SK-MEL-5 (cell line): ENCODE measurements at regions not wholly inside any gene's neighbourhood (a gene's known extent, or its start where the extent isn't known, plus 50 kb on each side); places are given as distances from the start of the nearest gene placed in this dataset.
"Not testable (repeated sequence)": the region's sequence is repeated elsewhere in the genome, so short reads cannot be mapped to it uniquely, and the experiment has no call there.

Experiments
- DNase-seq: peaks from one replicate; pipeline ENCODE4 v3.0.0-alpha.2; 2016; ENCODE audit warnings: low read depth, low spot score
- in situ Hi-C: cut with HindIII; loops from 2 replicates; pipeline ENCODE4 v1.10.0; 2016; ENCODE audit warnings: low sequenced_read_pairs, high pct_unique_total_duplicates, low pct_unique_long_range_greater_than_20kb

DNA sequence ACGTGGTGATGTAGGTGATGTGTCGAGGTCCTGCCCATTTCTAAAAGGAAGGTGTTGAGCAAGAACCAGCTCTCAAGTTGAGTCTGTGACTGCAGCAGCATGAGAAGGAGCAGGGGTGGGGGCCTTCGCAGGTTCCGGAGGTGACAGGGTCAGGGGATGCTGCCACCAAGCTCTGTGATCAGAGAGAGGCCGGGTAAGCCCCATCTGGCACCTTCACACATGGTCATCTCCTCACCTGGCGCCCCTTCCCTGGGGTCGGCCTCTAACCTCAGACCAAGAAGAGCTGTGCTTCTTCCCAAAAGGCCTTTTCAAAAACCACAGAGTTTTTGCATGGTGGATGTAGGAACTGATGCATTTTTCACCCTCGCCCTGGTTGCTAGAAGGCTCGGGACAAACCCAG lies 137.6 kb downstream of the CPZ start:
- no peak for DNase-seq
- in situ Hi-C loops, result no loop called here

DNA sequence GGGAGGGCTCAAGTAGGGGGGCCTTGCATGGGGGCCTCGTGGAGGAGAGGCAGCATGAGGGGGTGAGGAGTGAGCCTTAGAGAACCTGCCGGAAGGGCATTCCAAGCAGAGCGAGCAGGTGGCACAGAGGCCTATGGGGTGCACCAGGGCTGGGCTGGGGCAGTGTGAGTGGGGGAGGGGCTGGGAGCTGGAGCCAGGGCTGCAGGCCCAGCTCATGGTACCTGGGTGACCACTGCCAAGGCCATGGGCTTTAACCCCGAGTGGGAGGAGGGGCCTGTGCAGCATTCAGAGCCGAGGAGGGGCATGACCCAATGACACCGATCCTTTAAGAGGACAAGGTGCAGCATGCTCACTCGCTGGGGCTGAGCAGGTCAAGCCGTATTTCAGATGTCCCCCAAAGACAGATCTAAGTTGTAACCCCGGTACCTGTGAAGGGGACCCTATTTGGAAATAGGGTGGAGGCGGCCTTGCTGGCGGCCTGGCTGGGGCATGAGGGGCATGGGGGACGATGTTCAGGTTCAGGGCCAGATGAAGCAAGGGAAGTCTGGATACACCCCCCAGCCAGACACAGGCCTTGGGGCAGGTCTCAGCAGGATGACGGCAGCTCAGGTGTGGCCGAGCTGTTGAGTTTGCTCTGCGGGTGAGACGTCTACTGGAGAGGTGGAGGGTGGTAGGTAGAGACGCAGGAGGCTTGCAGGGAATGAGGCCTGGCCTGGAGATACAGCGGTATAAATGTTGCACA lies 137.0 kb downstream of the CPZ start:
- in situ Hi-C loops, result no loop called here

DNA sequence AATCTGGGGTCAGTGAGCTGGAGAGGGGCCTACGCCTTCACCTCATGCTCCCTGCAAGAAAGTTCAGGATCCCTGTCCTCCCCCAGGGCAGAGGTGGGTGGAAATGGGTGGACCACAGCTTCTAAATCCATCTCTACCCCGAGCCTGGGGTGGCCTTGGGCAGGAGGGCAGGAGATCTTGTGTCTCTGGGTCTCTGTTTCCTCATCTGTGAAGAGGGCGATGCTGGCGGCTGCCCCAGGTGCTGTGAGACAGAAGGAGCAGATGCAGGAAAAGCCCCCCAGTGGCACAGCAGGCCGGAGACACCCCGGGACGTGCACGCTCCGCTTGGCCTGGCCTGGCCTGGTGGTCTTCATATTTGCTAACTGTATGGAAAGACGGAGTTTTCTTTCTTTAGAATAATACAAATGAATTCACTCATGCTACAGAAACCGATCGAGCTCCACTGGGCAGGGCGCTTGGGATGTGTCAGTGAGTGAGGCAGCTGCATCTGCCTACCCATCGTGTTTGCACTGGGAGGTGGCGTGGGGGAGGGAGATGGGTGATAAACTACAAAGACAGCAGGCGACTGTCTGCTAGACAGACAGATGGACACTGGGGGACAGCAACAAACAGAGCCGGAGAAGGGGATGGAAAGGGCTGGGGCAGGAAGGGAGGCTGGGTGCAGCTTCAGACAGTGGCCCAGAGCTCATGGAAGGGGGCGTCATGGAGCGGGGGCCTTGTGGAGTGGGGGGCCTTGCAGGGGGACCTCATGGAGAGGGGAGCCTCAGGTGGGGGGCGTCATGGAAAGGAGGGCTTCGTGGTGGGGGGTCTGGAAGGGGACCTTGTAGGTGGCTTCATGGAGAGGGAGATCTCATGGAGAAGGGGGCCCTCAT lies 136.2 kb downstream of the CPZ start:
- DNase-seq, result no peak
- in situ Hi-C loops, result no loop called here

More for the DNA sequence above, 137.0 kb downstream of the CPZ start:
- no peak for DNase-seq

DNA sequence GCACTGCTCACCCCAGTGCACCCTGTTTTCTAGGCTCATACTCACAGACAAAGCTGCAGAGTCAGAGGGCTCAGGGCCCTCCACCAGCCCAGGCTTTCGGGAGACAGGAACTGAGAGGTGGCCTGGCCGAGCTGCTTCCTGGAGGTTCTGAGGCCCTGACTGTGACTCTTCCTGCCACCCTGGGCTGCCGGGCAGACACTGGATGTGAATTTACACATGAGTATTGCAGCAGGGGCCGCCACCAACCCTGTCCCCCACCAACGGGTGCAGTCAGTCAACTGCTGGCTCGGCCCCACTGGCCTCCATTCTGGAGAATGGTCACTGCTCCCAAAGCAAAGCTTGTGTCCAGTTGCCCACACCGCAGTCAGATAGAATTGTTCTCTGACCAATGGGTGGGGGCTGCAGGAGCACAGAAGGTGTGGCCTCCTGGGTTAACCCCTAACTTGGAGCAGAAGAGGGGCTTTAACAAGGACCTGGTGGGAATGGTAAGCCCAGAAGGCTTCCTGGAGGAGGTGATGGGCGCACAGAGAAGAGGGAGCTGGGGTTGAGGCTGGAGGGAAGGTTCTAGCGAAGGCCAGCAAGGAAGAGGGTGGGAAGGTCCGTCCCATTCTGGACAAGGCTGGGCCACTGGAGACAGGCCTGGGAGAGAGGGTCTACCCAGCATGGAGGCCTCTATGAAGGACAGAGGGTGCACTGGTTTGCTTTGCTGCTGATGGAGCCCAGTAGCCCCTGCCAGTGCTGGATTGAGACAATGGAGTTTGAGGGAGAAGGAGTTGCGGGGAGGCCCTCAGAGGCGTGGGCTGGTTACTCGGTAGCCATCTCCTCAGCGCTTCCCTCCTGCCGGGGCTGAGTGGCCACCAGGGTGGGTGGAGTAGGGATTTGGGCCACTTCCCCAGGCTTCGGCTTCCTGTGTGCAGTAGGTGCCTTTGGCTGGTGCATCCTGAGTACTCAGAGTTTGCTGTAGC lies 135.3 kb downstream of the CPZ start:
- DNase-seq, result no peak
- in situ Hi-C loops, result no loop called here

DNA sequence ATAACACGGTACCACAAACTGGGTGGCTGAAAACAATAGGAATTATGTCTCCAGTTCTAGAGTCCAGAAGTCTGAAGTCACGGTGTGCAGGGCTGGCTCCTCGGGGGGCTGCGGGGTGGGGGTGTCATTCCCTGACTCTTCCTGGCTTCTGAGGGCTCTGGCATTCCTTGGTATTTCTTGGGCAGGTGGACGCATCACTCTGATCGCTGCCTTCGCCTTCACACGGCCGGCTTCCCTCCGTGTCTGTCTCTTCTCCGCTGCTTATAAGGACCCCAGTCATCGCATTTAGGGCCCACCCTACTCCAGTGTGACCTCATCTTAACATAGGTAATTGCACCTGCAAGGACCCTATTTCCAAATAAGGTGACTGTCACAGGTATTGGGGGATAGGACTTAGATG lies 134.6 kb downstream of the CPZ start:
- in situ Hi-C loops, result no loop called here
- DNase-seq, result no peak

DNA sequence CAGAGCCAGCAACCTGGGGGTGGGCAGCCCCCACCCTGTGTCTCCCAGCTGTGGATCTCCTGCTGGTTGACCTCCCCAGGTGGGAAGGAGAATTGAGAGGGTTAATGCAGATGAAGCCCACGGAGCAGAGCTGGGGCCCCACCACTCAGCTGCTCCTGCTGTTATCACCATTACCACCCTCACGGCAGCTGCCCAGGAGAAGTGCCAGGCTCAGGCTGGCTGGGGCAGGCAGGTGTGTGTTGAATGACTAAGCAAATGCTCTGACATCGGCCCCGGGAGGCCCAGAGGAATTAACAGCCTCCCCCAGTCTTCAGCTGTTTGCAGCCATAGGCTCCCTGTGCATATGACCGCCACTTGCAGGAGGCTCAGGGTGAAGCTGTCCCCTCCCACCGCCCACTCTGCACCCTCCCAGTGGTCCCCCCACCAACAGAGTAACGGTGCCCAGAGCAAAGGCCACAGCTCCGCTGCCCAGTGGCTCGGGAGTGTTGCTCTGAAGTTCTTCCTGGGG lies 133.8 kb downstream of the CPZ start:
- in situ Hi-C loops, result no loop called here
- DNase-seq, result no peak

DNA sequence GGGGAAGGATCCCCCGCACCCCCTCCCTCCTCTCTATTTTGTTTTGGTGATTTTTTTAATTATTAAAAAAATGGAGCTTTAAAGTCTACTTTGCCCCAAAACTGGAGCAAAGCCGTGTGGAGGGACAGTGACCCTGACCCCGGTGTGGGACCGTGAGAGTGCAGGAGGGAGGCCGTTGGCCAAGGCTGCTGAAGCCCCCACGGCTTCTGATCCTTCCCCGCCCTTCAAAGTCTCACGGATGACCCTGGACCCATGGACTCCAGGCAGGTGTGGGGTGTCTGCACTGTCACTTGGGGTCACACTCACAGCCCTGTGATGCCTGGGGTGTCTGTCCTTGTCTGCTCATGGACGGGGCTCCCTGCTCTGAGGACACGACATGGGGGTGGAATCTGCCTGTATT lies 133.3 kb downstream of the CPZ start:
- in situ Hi-C loops, result no loop called here
- DNase-seq, result no peak

DNA sequence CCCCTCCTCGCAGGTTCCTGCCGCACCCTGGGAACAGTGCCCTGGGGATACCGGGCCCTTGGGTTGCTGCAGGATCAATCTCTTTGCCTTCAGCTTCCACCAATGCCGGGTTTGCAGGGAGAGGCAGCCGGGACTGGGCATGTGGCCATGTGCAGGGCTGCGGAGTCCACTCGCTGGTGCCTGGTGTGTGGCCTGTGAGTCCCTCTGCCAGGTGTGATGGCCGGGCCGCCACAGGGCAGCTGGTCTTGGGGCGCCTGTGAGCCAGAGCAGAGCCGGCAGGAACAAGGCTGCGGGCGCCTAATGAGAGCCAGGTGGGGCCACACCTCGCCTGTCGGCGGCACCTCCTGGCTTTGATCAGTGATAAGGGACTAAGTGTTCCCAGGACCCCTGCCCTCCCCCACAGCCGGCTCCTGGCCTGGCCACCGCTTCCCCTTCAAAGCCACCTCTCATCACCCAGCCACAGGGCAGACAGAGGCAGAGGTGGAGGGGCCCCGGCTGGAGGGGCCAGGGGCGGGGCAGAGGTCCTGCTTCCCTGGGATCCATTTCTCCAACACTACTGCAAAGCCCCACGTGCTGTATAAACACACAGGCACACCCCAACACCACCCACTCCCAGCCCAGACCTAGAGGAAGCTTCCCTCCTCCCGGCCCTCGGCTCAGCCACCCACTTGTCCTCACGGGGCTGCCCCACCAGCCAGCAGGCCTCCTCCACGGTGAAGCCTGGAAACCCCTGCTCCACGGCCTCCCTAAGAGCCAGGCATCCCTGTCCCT lies 132.7 kb downstream of the CPZ start:
- DNase-seq, result no peak

DNA sequence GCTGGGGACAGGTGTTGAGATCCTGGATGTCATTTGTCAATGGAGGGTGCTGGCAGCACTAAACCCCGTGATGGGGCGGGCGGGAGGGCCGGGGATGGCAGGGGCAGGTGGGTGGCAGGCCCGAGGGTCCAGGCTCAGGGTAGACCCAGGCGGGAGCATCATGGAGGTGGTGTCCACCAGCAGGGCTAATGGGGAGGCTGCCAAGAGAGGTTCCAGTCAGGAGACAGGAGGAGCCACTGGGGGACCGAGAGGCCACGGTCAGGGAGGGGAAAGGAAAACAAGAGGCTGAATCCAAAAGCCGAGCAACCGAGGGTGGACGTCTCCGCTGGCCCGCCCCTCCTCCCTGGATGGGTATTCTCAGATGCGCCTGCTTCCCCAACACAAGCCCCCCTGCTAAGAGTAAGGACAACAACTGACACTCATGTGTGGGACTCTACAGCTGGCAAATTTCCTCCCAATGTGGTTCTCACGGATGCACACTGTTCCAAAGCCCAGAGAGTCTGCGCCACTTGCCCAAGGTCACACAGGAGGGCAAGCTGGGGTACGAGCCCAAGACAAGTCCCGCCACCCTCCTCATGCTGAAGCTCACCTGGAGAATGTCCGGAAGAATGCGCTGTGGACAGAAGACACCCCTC lies 132.0 kb downstream of the CPZ start:
- DNase-seq, result no peak
- in situ Hi-C loops, result no loop called here

More for the DNA sequence above, 132.7 kb downstream of the CPZ start:
- in situ Hi-C loops, result no loop called here

DNA sequence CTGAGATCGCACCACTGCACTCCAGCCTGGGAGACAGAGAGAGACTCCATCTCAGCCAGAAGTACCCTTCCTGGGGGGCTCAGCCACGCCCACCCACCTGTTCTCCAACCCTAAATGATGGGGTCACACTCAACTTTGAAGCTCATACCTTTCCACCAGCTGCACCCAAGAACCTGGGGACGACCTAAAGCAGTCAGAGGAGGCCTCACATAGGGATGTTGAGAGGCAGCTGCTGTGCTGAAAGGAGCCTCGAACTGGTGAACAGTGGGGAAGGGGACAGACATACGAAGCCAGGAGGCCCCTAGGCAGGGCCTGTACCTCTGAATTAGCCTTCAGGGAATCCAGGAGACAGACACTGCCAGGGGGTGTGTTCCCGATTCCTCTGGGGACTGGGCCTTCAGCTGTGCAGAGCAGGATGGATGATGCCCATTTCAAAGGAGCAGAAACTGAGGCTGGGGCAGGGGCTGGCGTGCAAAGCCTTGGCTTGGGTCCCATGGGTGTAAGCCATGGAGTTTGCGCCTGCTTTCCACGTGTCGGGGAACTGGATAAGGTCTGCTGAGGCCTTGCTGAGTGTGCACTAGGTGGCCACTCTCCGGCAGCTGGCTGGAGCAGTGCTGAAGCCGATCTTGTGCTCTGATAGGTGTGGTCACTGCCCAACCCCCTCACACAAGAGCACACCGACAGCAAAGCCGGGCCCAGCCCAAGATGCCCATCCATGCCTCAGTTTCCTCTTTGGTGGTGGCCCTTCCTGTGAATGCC lies 130.8 kb downstream of the CPZ start:
- in situ Hi-C loops, result no loop called here
- DNase-seq, result no peak

DNA sequence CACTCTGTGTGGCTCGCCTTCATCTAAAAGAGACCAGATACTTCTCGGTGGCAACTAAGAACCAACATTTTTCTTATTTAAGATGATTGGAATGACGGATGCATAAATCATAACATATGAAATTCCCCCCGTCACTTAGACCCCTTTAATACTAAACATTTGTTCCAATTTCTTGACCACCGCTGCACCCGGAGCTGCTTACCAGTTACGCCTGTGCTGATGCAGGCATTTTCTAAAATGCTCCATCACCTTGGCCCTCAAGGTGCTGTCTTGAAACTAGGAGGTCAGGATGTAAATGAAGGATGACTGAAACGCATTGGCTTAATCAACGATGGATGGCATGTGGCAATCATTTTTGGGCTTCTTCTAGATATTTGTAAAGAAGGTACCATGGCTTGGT lies 130.0 kb downstream of the CPZ start:
- in situ Hi-C loops, result no loop called here
- DNase-seq, result no peak

DNA sequence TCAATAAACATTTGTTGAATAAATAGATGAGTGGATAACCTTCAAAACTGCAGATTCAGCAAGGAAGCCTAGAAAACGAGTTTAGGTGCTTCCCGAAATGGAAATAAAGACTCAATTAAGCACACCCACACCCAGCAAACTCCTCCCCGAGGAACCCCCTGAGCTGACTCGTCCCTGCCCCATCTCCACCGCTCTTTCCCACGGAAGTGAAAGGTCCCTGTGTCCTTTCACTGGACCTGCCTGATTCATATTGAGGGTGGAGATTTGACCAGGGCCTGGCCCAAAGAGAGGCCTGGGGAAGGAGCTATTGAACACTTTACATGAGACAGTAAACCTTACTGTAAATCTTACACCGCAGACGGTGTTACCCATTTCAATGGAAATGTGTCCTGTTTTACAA lies 129.1 kb downstream of the CPZ start:
- in situ Hi-C loops, result no loop called here
- no peak for DNase-seq

DNA sequence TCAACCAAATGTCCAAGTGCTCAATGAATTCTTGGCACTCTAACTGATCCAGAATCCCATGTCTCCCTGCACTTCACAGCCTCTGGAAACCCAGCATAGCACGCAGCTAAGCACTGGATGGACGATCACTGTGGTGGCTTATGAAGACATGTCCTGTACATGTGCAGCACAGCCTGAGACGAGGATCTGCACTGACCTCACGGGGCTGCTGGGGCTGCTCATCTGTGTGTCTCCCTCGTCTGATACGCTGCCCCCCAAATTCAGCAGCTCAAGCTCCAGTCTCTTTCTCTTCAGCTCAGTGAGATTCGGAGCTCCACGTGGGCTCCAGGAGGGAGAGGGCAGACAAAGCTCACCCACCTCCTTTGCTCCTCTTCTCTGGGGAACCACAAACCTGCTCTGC lies 126.9 kb downstream of the CPZ start:
- in situ Hi-C loops, result no loop called here
- no peak for DNase-seq

DNA sequence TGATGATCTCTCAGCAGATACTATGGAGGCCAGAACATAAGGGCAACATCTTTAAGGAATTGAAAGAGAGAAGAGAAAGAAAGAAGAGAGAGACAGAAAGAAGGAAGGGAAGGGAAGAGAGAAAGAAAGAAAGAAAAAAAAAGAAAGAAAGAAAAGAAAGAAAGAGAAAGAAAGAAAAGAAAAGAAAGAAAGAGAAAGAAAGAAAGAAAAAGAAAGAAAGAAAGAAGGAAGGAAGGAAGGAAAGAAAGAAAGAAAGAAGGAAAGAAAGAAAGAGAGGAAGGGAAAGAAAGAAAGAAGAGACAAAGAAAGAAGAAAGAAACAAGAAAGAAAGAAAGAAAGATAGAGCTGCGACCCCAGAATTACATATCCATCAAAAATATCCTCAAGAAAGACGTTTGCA lies 124.9 kb downstream of the CPZ start:
- DNase-seq, in situ Hi-C loops: not testable (repeated sequence)

DNA sequence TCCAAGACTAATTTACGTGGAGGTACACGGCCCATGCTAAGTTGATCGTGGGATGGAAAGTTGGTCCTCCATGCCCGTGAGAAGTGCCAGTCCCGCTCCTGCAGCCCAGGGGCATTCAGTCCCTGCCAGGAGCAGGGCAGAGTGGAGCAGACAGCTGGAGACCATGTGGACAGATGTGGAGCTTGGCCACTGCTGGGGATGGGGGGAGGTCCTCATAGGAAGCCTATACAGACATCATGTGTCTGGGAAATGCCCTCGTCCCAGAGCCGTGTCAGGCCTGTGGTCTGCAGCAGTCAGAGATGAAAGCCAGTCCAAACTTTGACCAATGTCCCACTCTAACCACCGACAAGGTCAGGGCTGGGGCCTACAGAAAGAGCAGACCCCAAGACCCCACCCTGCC lies 118.4 kb downstream of the CPZ start:
- DNase-seq, result no peak
- in situ Hi-C loops, result no loop called here

DNA sequence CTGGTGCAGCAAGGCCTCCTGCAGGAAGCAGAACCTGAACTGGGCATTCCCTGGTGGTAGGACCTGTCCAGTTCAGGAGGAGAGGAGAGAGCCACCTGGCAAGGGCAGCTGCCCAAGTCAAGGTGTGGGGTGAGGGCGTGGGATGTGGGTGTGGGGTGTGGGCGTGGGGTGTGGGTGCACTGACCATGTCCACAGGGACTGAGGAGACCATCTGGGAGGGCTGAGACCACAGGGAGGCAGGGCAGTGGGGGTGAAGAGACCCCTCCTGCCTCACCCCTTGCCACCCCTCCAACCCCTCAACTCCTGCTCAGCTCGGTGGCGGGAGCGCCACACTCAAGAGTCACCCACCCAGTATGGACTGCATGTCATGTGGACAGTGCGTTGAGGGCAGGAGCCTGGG lies 117.9 kb downstream of the CPZ start:
- in situ Hi-C loops, result no loop called here
- DNase-seq, result no peak
